T-helper 1 cell treated with Interleukin-12 subunit alpha and Interleukin-12 subunit beta and Interleukin-4 antibody, amounts not matched to agents 30 ng/mL and 1 ng/mL, for 36 hours (primary cell): ENCODE measurements at regions not wholly inside any gene's neighbourhood (a gene's known extent, or its start where the extent isn't known, plus 50 kb on each side); places are given as distances from the start of the nearest gene placed in this dataset.
"Not testable (repeated sequence)": the region's sequence is repeated elsewhere in the genome, so short reads cannot be mapped to it uniquely, and the experiment has no call there.

ENCODE experiments used
- intact Hi-C: fragments of 100-400 bp; cut with micrococcal nuclease; formaldehyde crosslinking; loops from one replicate; pipeline ENCODE4 v1.15.1; 2024

DNA sequence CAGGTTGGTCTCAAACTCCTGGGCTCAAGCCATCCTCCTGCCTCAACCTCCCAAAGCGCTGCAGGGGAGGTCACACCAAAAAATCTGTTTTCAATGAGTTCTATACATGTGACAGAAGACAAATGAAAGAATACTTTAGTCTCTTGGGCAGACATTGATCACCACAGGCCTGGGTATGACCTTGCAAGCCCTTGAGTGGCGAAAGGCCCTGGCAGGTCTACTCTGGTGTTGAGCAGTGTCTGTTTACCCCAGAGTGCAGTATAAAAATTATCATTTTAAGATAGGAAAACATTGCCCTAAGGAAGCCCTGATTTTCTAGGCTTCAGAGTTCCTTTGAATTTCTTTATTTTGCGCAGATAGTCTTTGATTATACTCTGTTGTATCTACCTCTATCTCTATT lies 61.6 kb upstream of the GBE1 start:
- intact Hi-C loops = loop anchor here (10.0 kb wide), 1 partner anchor 328 kb away; no protein-coding TSS in a partner anchor

DNA sequence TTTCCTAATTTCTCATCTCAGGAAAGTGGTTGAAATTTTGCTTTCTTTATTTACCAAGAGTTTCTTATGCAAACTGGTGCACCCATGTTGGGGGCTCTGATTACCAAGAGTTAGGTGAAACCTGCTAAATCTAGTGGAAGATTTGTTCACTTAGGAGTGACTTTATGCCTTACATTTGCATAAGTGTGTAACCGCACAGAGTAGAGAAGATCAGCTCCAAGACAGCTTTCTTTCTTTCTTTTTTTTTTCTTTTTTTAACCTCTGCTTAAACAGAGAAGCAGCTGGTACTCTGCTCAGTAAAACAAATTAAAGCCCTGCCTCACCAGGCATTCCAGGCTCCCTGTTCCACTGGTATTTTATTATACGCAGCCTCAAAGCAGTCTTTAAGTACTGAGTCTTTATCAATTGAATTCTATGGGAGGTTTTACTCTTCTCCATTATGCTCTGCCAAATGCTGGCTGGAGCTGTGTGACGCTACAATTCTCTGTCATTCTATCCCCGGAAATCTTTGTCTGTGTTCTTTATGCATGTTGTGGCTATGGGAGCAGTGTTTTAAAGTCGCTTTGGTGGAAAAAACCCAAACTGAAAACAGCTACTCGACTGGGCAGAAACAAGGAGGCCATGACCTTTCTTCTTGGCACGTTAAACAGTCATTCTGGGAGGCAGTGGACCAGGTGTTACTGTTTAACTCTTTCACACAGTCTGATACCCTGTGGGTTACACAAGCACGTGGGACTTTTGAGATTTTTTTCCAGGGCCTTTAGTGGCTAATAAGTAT lies 55.2 kb upstream of the GBE1 start:
- intact Hi-C loops = no loop called here

DNA sequence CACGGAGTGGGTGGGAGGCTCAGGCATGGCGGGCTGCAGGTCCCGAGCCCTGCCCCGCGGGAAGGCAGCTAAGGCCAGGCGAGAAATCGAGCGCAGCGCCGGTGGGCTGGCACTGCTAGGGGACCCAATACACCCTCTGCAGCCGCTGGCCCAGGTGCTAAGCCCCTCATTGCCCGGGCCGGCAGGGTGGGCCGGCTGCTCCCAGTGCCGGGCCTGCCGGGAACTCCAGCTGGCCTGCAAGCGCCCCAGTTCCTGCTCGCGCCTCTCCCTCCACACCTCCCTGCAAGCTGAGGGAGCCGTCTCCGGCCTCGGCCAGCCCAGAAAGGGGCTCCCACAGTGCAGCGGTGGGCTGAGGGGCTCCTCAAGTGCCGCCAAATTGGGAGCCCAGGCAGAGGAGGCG lies 50.7 kb upstream of the GBE1 start:
- intact Hi-C loops = not testable (repeated sequence)
